Activated CD4-positive, alpha-beta T cell treated with anti-CD3 and anti-CD28 coated beads, Interleukin-2, amount 50 U/mL, for 16 hours (primary cell): ENCODE measurements at regions not wholly inside any gene's neighbourhood (a gene's known extent, or its start where the extent isn't known, plus 50 kb on each side); places are given as distances from the start of the nearest gene placed in this dataset.
"Not testable (repeated sequence)": the region's sequence is repeated elsewhere in the genome, so short reads cannot be mapped to it uniquely, and the experiment has no call there.

Experiments
- DNase-seq: peaks from one replicate; pipeline ENCODE4 v3.0.0-alpha.2; 2020

DNA sequence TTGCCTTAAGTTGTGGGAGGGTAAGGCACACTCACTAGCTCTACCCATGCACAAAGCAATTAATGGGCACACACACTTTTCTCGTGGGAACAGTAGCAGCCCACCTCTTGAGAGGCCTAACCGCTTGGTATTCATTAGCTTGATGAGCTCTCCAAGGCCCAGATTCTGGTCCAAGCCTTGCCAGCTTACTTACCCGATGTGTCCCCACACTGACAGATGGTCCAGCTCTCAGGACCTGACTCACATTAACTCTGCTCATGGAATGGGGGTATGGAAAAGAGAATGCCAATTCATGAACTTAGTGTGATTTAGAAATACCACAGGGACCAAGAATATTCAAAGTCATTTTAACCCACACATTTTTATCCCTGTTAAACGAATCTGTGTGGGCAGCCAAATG lies 106.8 kb upstream of the CACHD1 start:
- DNase-seq = no peak

DNA sequence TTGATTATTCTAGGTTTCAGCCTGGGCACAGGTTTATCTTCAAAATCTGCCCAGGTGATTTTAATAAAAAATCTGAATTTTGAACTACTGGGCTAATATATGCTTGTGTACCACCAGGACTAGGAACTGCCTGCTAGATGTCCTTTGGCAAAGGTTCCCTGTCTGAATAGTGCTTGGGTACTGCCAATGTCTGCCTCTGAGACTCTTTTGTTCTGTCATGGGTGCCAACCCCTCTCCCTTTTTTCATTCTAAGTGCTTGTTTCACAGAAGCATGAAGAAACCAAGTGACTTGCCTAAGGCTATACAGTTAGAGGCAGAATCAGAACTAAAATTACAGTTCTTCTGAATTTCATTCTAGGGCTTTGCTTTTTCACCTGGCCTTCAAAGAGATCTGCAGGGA lies 106.3 kb upstream of the CACHD1 start:
- no peak for DNase-seq

DNA sequence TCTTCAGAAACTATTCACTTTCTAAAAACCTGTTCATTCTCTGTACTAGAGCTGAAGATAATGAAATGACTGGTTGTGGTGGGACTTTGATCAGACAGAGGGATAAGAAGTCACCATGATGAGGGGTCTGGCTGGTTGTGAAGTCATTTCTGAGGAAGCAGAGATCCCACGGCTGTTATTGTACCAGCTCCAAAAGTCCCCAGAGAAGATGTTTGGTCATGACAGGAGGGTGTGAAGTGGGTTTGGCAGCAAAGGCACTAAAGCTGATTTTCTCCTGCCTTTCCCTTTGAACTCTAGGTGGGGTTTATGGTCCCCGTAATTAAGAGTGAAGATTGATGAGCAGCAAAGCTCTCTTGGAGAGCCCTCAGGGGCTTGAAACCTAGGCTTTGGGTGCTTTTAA lies 103.1 kb upstream of the CACHD1 start:
- DNase-seq = no peak

DNA sequence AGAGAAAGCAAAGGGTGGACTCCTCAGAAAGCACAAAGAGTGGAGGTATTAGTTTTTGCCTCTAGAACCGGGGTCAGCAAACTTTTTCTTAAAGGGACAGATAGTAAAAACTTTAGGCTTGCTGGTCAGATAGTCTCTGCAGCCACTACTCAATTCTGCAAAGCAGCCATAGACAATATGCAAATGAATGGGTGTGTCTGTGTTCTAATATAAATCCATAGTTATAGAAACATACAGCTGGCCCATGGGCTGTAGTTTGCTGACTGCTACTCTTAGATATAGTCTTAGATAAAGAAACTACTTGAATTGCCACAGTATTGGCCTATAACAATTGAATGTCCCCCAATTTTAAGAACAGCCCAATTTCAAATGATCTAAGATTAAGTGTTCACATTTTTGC lies 101.6 kb upstream of the CACHD1 start:
- DNase-seq = no peak

DNA sequence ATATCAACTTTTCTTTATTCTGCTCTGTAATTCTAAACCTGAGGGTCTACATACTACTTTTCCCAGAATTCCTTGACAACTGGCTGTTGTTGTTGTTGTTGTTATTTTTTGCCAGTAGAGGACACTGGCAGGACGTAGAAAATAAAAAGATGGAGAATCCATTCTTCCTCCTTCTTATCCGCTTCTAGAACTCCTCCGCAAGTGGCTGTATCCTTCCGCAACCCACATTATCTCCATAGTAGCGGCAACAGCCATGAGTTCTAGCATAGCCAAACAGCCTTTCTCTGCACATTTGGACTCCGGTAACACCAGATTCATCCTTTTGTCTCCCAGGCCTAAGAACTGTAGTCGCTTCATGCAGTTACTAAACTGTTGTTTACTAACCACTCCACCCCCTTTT lies 91.1 kb upstream of the CACHD1 start:
- no peak for DNase-seq

DNA sequence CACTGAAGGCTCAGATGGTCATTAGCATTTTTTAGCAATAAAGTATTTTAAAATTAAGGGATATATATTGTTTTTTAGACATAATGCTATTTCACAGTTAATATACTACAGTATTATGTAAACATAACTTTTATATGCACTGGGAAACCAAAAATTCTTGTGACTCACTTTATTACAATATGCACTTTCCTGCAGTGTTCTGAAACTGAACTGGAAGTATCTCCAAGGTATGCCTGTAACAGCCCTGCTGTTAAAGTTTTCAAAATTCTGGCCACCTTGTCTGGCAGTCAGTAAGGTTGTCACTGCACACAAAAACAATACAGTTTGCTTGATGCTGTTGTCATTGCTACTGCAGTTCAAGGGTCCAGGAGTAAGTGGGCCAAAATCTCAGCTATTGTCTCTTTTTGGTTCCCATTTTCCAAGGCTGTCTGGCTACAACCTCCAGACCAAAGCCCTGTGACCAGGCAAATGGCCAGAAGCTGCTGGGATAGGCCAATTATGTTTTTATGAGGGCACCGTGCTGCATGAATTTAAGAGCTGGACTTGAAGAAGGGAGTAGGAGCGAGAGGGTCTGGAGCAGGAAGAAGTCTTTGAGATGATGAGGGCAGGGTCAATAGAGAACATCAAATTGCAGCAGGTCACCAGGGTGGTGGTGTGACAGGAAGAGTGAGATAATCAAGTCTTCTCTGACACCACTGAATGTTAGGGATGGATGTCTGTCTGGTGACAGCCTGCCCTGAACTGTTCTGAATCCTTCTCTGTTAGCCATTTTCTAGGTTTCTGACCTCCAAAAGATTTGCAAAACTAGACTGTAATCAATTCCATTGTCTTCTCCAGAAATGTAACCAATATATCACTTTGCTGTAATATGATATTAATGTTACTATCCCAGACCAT lies 82.3 kb upstream of the CACHD1 start:
- no peak for DNase-seq

DNA sequence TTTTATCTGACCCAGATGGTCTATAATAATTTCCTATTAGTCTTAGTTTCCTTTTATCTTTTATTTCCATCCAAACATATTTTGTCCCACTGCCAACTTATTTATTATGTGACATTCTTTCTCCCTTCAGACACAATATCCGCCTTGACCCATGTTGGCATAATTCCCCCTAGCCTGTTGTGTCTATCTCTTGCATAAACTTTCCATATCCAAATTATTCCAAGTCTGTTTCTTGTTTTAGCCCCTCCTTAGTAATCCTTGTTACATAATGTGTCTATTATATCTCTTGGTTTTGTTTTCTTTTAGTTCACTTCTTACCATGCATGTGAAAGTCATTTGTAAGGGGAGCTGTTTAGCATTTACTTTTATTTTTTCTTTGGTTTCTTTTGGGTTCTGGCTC lies 81.6 kb upstream of the CACHD1 start:
- DNase-seq = no peak

DNA sequence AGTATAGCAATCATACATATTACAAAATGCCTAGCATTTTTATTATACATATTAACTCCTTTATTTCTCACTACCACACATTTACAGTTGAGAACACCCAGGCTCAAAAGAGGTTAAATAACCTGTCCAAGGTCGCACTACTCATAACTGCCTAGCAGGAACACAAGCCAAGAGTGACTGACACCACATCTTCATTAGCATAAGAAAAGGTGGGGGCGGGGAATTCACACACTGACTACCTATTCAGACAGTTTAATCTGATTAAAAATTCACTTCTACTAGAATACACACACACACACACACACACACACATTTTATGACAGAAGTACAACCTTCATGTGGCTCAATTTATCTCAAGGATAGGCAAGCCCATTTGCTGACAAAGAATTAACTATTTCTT lies 77.8 kb upstream of the CACHD1 start:
- no peak for DNase-seq

DNA sequence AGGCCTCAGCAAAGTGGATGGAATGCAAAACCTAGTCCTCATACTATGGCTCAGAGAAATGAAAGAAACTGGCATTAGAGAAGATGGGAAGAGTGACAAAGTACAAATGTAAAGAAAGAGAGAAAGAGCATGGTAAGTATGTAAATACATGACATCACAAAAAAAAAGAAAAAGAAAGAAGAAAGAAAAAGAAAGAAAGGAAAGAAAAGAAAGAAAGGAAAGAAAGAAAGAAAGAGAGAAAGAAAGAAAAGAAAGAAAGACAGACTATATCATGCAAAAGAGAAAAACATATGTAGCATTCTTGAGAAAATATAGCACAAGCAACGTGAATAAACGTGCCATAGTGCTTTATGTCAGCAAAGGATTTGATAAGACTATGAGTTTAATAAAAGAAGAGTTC lies 76.1 kb upstream of the CACHD1 start:
- no peak for DNase-seq

DNA sequence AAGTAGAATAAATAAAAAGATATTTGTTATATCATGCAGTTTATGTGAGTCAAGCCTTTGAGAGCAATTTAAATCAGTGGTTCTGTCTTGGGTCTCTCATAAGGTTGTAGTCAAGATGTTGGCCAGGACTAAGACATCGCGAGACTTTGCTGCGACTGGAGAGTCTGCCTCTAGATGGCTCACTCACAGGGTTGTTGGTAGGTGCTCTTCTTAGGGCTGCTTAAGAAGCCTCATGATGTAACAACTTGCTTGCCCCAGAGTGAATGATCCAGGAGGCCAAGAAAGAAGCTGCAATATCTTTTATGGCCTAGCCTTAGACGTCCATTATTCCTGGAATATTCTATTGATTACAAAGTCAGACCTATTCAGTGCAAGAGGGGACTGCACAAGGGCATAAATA lies 73.1 kb upstream of the CACHD1 start:
- no peak for DNase-seq

DNA sequence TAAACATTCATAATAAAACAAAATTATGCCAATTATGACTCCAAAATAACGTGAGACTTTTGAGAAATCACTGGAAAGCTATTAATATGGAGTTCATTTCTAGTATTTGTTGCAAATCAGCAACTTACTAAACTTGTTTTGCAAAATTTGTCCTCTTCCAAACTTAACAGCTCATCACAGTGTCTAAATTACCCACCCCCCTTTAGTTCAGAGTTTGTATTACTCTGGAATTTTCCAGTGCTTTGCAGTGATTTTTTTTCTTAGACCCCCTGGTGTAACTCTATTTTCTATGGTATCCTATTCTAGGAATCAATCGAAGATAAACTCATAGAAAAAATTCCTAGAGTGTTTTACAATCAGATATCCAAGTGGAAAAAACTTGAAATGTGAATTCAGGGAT lies 72.4 kb upstream of the CACHD1 start:
- DNase-seq = no peak

DNA sequence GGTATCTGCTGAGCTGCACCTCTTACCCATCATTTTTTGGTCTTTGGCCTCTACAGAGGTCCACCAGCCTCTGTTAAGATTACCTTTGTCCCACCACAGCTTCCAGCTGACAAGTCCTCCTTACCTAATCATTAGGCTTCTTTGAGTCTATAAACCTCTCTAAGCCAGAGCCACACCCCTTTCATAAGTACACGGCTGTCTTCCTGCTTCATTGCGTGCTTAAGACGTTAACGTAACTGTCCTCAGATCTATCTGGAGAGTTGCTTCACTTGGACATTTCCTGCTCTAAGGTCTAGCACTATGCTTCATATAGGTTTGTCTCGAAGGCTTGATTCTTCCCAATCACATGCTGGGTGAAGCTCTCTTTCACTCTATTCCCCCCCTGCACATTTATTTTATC lies 71.0 kb upstream of the CACHD1 start:
- no peak for DNase-seq

DNA sequence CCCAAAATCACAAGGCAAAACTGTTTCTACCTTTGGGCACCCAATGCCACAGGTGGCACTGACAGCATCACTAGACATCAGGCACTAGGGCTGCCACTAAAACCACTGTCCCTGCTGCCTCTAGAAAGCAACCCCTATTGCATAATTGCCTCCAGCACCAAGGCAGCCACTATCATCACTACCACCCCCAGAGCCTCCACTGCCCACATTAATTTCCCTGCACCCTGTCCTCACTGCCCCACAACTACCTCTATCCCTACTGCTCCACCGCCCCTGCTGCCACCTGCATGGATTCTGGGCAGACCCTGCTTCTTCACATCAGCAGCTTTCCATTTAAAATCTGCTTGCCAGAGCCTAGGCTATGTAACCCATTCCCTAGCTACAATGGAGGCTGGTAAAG lies 68.6 kb upstream of the CACHD1 start:
- DNase-seq = no peak

DNA sequence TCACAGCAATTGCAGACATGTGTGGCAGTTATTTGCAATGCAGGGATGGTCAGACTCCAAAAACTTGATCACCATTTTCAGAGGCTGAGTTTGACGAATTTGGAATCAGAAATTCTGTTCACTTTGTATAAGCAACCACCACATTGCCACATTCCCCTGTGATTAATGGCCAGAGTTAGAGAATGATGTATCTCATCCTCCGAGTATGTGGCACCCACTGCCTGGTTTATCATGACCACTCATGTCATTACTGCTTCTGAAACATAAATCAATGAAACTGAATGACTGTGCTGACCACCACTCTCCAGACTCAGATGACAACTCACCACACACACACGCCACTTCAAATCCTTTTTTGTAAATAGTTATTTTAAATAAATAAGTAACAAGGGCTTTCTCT lies 66.6 kb upstream of the CACHD1 start:
- DNase-seq = no peak

DNA sequence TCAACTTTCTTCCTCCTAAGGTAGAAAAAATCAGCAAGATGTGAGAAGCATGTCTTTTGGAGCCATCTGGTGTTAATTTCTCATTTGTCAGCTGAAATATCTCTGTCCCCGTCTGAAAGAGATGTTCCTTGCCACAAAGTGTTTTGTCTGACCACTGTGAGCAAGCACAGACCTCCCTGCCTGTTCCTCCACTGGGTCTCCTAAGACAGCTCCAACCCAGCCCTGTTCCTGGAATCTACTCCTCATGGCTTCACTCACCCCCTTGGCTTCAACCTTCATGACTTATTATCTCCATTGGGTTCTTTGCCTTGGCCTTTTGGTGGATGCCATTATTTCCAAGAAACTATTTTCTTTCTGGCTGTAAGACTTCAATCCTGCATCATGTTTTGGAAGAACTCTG lies 65.7 kb upstream of the CACHD1 start:
- DNase-seq = no peak

DNA sequence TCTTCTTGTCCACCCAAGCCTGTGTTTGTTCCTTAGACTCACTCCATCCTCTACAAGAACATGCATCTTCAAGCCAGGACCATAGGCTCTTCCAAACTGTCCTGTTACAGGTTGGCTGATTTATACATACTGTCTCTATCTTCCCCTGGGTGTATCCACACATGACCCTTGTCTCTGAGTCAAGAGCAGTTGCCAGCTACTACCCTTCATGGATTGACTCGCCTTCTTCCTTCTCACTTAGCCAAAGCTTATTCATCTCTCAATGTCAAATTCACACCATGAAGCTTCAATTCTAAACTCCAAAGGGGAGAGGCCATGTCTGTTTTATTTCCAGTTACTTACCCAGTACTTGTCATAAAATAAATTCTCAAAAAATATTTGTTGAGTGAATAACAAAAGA lies 64.1 kb upstream of the CACHD1 start:
- no peak for DNase-seq

DNA sequence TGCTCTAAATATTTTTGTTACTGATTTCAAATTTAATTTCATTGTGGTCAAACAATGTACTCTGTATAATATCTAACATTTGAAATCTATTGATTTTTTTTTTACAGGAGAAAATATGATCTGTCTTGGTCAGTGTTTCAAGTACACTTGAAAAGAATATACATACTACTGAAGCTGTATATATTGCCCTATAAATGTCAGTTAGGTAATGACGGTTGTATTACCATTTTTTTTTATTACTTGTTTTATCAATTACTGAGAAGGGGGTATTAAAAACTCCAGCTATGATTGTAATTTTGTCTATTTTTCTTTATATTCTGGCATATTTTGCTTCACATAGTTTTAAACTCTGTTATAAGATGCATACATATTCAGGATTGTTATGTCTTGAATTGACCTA lies 59.7 kb upstream of the CACHD1 start:
- DNase-seq = no peak

DNA sequence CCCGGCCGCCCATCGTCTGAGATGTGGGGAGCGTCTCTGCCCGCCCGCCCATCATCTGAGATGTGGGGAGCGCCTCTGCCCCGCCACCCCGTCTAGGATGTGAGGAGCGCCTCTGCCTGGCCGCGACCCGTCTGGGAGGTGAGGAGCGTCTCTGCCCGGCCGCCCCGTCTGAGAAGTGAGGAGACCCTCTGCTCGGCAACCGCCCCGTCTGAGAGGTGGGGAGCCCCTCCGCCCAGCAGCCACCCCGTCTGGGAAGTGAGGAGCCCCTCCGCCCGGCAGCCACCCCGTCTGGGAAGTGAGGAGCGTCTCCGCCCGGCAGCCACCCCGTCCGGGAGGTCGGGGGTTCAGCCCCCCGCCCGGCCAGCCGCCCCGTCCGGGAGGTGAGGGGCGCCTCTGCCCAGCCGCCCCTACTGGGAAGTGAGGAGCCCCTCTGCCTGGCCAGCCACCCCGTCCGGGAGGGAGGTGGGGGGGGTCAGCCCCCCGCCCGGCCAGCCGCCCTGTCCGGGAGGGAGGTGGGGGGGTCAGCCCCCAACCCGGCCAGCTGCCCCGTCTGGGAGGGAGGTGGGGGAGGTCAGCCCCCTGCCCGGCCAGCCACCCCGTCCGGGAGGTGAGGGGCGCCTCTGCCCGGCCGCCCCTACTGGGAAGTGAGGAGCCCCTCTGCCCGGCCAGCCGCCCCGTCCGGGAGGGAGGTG lies 54.9 kb upstream of the CACHD1 start:
- DNase-seq = not testable (repeated sequence)

DNA sequence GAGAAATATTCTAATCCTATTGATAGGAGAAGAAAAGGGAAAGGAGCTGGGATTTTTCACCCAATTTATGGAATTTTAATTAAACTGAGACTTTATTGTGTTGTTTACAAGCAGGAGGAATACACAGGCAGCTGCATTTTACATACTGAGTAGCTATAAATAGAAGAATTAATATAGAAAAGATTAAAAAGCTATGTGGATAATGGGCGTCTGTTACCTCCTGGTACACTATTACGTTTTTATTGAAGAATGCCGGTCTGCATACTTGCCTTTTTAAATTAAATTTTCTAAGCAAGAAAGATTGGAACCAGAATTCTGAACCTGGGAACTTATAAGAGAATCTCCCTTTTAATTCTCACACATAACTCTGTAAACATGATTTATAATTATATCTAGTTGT lies 52.1 kb upstream of the CACHD1 start:
- no peak for DNase-seq
